IMR-90 (cell line): ENCODE measurements at regions not wholly inside any gene's neighbourhood (a gene's known extent, or its start where the extent isn't known, plus 50 kb on each side); places are given as distances from the start of the nearest gene placed in this dataset.

Experiments used
- ATAC-seq: fragments of 200-7000 bp; cut with Tn5 transposase; 2 replicates; pipeline ENCODE4 v1.9.1; 2020; ENCODE audit warnings: low read depth, mild to moderate bottlenecking, moderate library complexity
- BruUV-seq: library from RNA; stranded (reverse); fragments of 400-500 nt; replicated peaks from 2 replicates; lab custom pipeline; 2021; lab: Mats Ljungman, UMichigan
- CTCF ChIA-PET: fragments of 300-600 bp; formaldehyde crosslinking; extraction: SDS; loops from one replicate; lab custom pipeline; 2021; ENCODE audit warnings: antibody characterized with exemption; lab: Yijun Ruan, JAX
- POLR2A ChIA-PET: fragments of 300-600 bp; sonication (Branson Sonifier 250); formaldehyde crosslinking; loops from one replicate; lab custom pipeline; 2022; ENCODE audit warnings: antibody characterized with exemption; ENCODE audit not compliant: unreplicated experiment; lab: Charles Lee
- DNase-seq: peaks from one replicate; pipeline ENCODE4 v3.0.0; 2013
- H2AFZ ChIP-seq: replicated peaks from 2 replicates; pipeline ENCODE3; 2013; ENCODE audit warnings: low read length, mild to moderate bottlenecking; ENCODE audit not compliant: poor library complexity
- H2AK5ac ChIP-seq: 2 replicates; pipeline ENCODE4 v1.6.1; 2013; ENCODE audit warnings: low read depth, low read length, inconsistent platforms
- H2AK9ac ChIP-seq: replicated peaks from 2 replicates; pipeline ENCODE3; 2013; ENCODE audit warnings: mild to moderate bottlenecking, low read depth, low read length, moderate library complexity; ENCODE audit not compliant: poor library complexity
- H2BK120ac ChIP-seq: 2 replicates; pipeline ENCODE4 v1.6.1; 2013; ENCODE audit warnings: low read depth, low read length, inconsistent platforms
- H2BK15ac ChIP-seq: 3 replicates; pipeline ENCODE4 v1.6.1; 2013; ENCODE audit warnings: low read depth, low read length, inconsistent platforms
- H2BK20ac ChIP-seq: 2 replicates; pipeline ENCODE4 v1.6.1; 2013; ENCODE audit warnings: low read depth, mild to moderate bottlenecking, inconsistent platforms, low read length, moderate library complexity
- H2BK5ac ChIP-seq: 2 replicates; pipeline ENCODE4 v1.6.1; 2013; ENCODE audit warnings: mild to moderate bottlenecking, low read depth, low read length, inconsistent platforms; ENCODE audit not compliant: poor library complexity, severe bottlenecking
- H3K14ac ChIP-seq: replicated peaks from 2 replicates; pipeline ENCODE4 v1.6.1; 2013; ENCODE audit warnings: low read depth, low read length, inconsistent platforms
- H3K18ac ChIP-seq: 2 replicates; pipeline ENCODE4 v1.6.1; 2013; ENCODE audit warnings: low read depth, low read length, control low read depth
- H3K23ac ChIP-seq: 2 replicates; pipeline ENCODE4 v1.6.1; 2013; ENCODE audit warnings: low read depth, low read length, inconsistent platforms
- H3K27ac ChIP-seq: 2 replicates; pipeline ENCODE4 v1.5.1; 2013; ENCODE audit warnings: mild to moderate bottlenecking, control low read depth, low read length; ENCODE audit not compliant: insufficient read depth
- H3K27me3 ChIP-seq: 2 replicates; pipeline ENCODE4 v1.6.1; 2013; ENCODE audit warnings: low read length; ENCODE audit not compliant: control insufficient read depth, insufficient read depth
- H3K36me3 ChIP-seq: 2 replicates; pipeline ENCODE4 v1.6.1; 2013; ENCODE audit warnings: low read length, mixed read lengths; ENCODE audit not compliant: control insufficient read depth, insufficient read depth
- H3K4ac ChIP-seq: 2 replicates; pipeline ENCODE4 v1.6.1; 2013; ENCODE audit warnings: low read depth, low read length, inconsistent platforms
- H3K4me1 ChIP-seq: 2 replicates; pipeline ENCODE4 v1.6.1; 2013; ENCODE audit warnings: low read length, mixed read lengths; ENCODE audit not compliant: control insufficient read depth, insufficient read depth
- H3K4me2 ChIP-seq: 2 replicates; pipeline ENCODE4 v1.6.1; 2013; ENCODE audit warnings: low read depth, mild to moderate bottlenecking, control low read depth, low read length, moderate library complexity
- H3K4me3 ChIP-seq: 2 replicates; pipeline ENCODE4 v1.5.1; 2013; ENCODE audit warnings: low read depth, mild to moderate bottlenecking, control low read depth, low read length, moderate library complexity; ENCODE audit not compliant: insufficient read depth
- H3K56ac ChIP-seq: 2 replicates; pipeline ENCODE4 v1.6.1; 2013; ENCODE audit warnings: low read length, inconsistent platforms; ENCODE audit not compliant: insufficient read depth; ENCODE audit errors: extremely low read depth
- H3K79me1 ChIP-seq, 2 experiments: 2 replicates each; pipeline ENCODE4 v1.6.1; 2013; ENCODE audit warnings: low read length in 2 of 2, inconsistent platforms in 1 of 2, low read depth in 1 of 2
- H3K9ac ChIP-seq: 2 replicates; pipeline ENCODE4 v1.6.1; 2013; ENCODE audit warnings: low read depth, low read length, control low read depth
- H3K9me1 ChIP-seq: 2 replicates; pipeline ENCODE4 v1.6.1; 2013; ENCODE audit warnings: low read length, inconsistent platforms; ENCODE audit not compliant: insufficient read depth
- H3K9me3 ChIP-seq: 2 replicates; pipeline ENCODE4 v1.6.1; 2013; ENCODE audit warnings: low read length; ENCODE audit not compliant: control insufficient read depth, insufficient read depth
- H4K20me1 ChIP-seq: 2 replicates; pipeline ENCODE4 v1.6.1; 2013; ENCODE audit warnings: low read length, inconsistent platforms; ENCODE audit not compliant: insufficient read depth
- H4K5ac ChIP-seq: 2 replicates; pipeline ENCODE4 v1.6.1; 2013; ENCODE audit warnings: mild to moderate bottlenecking, low read depth, low read length, control low read depth
- H4K8ac ChIP-seq, 2 experiments: 2 replicates each; pipeline ENCODE4 v1.6.1; 2013; ENCODE audit warnings: low read depth in 2 of 2, low read length in 2 of 2, control low read depth in 1 of 2, inconsistent platforms in 1 of 2
- H4K91ac ChIP-seq: 2 replicates; pipeline ENCODE4 v1.6.1; 2013; ENCODE audit warnings: low read depth, low read length, inconsistent platforms; ENCODE audit not compliant: insufficient read depth
- CHD1 ChIP-seq: IDR thresholded peaks from 2 replicates; pipeline ENCODE4 v1.6.1; 2012; ENCODE audit warnings: low read depth, low read length, improper control_type of control experiment
- MXI1 ChIP-seq: IDR thresholded peaks from 2 replicates; pipeline ENCODE4 v1.6.1; 2012; ENCODE audit warnings: low read depth, mild to moderate bottlenecking, low read length, moderate library complexity, borderline replicate concordance
- RCOR1 ChIP-seq: IDR thresholded peaks from 2 replicates; pipeline ENCODE4 v1.6.1; 2012; ENCODE audit warnings: mild to moderate bottlenecking, low read length, improper control_type of control experiment; ENCODE audit not compliant: insufficient replicate concordance
- WGBS, 2 experiments: methylation state at CpG; one replicate each; pipeline versions ENCODE4 v1.1.5 to v1.1.7; 2013; ENCODE audit warnings: missing lambda C conversion rate in 2 of 2; ENCODE audit not compliant: insufficient read length in 1 of 2; ENCODE audit errors: extremely low coverage in 2 of 2; 5-methylcytosine and 5-hydroxymethylcytosine counted together
- dilution Hi-C: fragments of 300-500 bp; cut with HindIII; formaldehyde crosslinking; loops from one replicate; pipeline ENCODE4 v1.14.3; 2018; ENCODE audit warnings: low sequenced_read_pairs; ENCODE audit not compliant: unreplicated experiment
- in situ Hi-C: fragments of 300-500 bp; cut with MboI; formaldehyde crosslinking; loops from 3 replicates; pipeline ENCODE4 v1.14.3; 2019; ENCODE audit warnings: low sequenced_read_pairs, inconsistent platforms, mixed read lengths
- intact Hi-C: fragments of 100-400 bp; cut with micrococcal nuclease; formaldehyde crosslinking; loops from 2 replicates; pipeline ENCODE4 v1.10.0; 2022

GRCh38 chr11:101323997-101324396, 194.4 kb upstream of the PGR start:
- H4K8ac ChIP-seq: no peak overlapping the region
- no peak overlapping the region for H2AFZ ChIP-seq
- H2BK15ac ChIP-seq: no peak overlapping the region
- no peak overlapping the region for H3K18ac ChIP-seq
- no peaks in the 10 kb centered on the region for H3K36me3 ChIP-seq
- no peak overlapping the region for H3K4me2 ChIP-seq
- no peak overlapping the region for H3K4ac ChIP-seq
- in situ Hi-C loops: no loop called here
- no peaks in the 10 kb centered on the region for H4K20me1 ChIP-seq
- intact Hi-C loops: no loop called here
- no peak overlapping the region for H3K9ac ChIP-seq
- no peak overlapping the region for H2BK120ac ChIP-seq
- no peak overlapping the region for H2AK9ac ChIP-seq
- H3K27me3 ChIP-seq: no peaks in the 10 kb centered on the region
- H3K27ac ChIP-seq: no peak overlapping the region
- TF ChIP-seq RCOR1: no peak
- TF ChIP-seq CHD1: no peak
- TF ChIP-seq MXI1: no peak
- no peaks in the 10 kb centered on the region for H3K4me1 ChIP-seq
- H3K79me1 ChIP-seq: no peaks in the 10 kb centered on the region
- BruUV-seq: no TSS peak
- no CpG with 5 or more reads among the region's 2 CpGs for WGBS, 2 experiments
- H3K4me3 ChIP-seq: no peak overlapping the region
- H2BK5ac ChIP-seq: no peak overlapping the region
- dilution Hi-C loops: no loop called here
- ChIA-PET CTCF (no interaction called here), POLR2A (no interaction called here)
- no peak overlapping the region for H2BK20ac ChIP-seq
- H3K9me3 ChIP-seq: no peaks in the 10 kb centered on the region
- H2AK5ac ChIP-seq: no peak overlapping the region
- no peak overlapping the region for H3K14ac ChIP-seq
- DNase-seq (no peak), ATAC-seq (no peak)
- no peak overlapping the region for H3K23ac ChIP-seq
- H4K5ac ChIP-seq: no peak overlapping the region
- no peak overlapping the region for H3K56ac ChIP-seq
- H4K91ac ChIP-seq: no peak overlapping the region
- H3K9me1 ChIP-seq: no peaks in the 10 kb centered on the region
